H1 (cell line): ENCODE measurements at regions not wholly inside any gene's neighbourhood (a gene's known extent, or its start where the extent isn't known, plus 50 kb on each side); places are given as distances from the start of the nearest gene placed in this dataset.

Experiments used
- EP300 ChIP-seq, 2 experiments: IDR thresholded peaks; 1 replicate in 1 of 2; 2 replicates in 1 of 2; pipeline ENCODE4 v1.6.1; 2011 to 2012; ENCODE audit warnings: low read depth in 2 of 2, low read length in 2 of 2, mild to moderate bottlenecking in 2 of 2, borderline replicate concordance in 1 of 2, inconsistent platforms in 1 of 2, moderate library complexity in 1 of 2
- POLR2A ChIP-seq, 2 experiments: IDR thresholded peaks; 1 replicate in 1 of 2; 2 replicates in 1 of 2; pipeline ENCODE4 v1.6.1; 2011; ENCODE audit warnings: low read depth in 2 of 2, low read length in 2 of 2, mild to moderate bottlenecking in 2 of 2; ENCODE audit errors: control extremely low read depth in 1 of 2
- POLR2AphosphoS5 ChIP-seq: IDR thresholded peaks from 2 replicates; pipeline ENCODE4 v1.6.1; 2011; ENCODE audit warnings: low read depth, low read length
- TF ChIP-seq, protein P1 (sequence below), 3 experiments: IDR thresholded peaks; 1 replicate in 2 of 3; 2 replicates in 1 of 3; pipeline versions ENCODE4 v1.5.1 to v1.6.1; 2011; ENCODE audit warnings: low read length in 3 of 3, mild to moderate bottlenecking in 3 of 3, inconsistent platforms in 2 of 3, low read depth in 1 of 3, moderate library complexity in 1 of 3; ENCODE audit not compliant: insufficient read depth in 1 of 3; ENCODE audit errors: control extremely low read depth in 1 of 3

DNA sequence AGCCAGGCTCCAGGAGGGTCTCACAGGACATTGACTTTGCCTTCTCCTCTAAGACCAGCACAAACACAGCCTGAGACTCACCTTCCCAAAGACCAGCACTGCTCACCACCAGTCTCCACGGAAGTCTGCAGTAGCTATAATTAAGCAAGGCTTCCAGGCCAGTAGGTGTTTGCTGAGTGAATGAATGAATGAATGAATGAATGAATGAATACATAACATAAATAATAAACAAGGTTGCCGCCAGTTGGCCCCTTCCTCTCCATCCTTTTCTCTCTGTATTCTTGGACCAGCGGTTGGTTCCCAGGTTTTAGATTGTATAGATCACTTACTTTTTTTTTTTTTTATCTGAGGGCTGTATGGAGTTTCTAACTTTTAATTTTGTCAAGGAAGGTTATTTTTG, 222.4 kb upstream of the ID2 start:
- TF ChIP-seq, protein P1, sequence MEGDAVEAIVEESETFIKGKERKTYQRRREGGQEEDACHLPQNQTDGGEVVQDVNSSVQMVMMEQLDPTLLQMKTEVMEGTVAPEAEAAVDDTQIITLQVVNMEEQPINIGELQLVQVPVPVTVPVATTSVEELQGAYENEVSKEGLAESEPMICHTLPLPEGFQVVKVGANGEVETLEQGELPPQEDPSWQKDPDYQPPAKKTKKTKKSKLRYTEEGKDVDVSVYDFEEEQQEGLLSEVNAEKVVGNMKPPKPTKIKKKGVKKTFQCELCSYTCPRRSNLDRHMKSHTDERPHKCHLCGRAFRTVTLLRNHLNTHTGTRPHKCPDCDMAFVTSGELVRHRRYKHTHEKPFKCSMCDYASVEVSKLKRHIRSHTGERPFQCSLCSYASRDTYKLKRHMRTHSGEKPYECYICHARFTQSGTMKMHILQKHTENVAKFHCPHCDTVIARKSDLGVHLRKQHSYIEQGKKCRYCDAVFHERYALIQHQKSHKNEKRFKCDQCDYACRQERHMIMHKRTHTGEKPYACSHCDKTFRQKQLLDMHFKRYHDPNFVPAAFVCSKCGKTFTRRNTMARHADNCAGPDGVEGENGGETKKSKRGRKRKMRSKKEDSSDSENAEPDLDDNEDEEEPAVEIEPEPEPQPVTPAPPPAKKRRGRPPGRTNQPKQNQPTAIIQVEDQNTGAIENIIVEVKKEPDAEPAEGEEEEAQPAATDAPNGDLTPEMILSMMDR (IDR thresholded peaks at IDR 0.05; ENCODE audit: control extremely low read depth in 1 of 3, insufficient read depth in 1 of 3, low read depth in 1 of 3, low read length in 3 of 3): no peak
- no peak for TF ChIP-seq POLR2AphosphoS5
- no peak for TF ChIP-seq EP300 (IDR thresholded peaks at IDR 0.05; ENCODE audit: borderline replicate concordance in 1 of 2, low read depth in 2 of 2, low read length in 2 of 2)
- TF ChIP-seq POLR2A (IDR thresholded peaks at IDR 0.05; ENCODE audit: control extremely low read depth in 1 of 2, low read depth in 2 of 2, low read length in 2 of 2): no peak
